ENCODE measurements at regions not wholly inside any gene's neighbourhood (a gene's known extent, or its start where the extent isn't known, plus 50 kb on each side); places are given as distances from the start of the nearest gene placed in this dataset.
"Not testable (repeated sequence)": the region's sequence is repeated elsewhere in the genome, so short reads cannot be mapped to it uniquely, and the experiment has no call there.

- no peak overlapping the region for H3K4me3 ChIP-seq (ENCODE audit: low read depth, low read length)
- TF ChIP-seq CTCF (IDR thresholded peaks at IDR 0.05; ENCODE audit: borderline replicate concordance, insufficient read depth, low read depth, low read length) = no peak
These were observed 103.3 kb upstream of the GALNT15 start for GRCh38 chr3:16071206-16071605.

- TF ChIP-seq CTCF (IDR thresholded peaks at IDR 0.05; ENCODE audit: borderline replicate concordance, insufficient read depth, low read depth, low read length) = no peak
- no peak overlapping the region for H3K4me3 ChIP-seq (ENCODE audit: low read depth, low read length)
These were observed 101.9 kb upstream of the GALNT15 start for GRCh38 chr3:16072420-16073110.

GRCh38 chr3:16073203-16073602, 101.3 kb upstream of the GALNT15 start:
- no peak overlapping the region for H3K4me3 ChIP-seq (ENCODE audit: low read depth, low read length)
- TF ChIP-seq CTCF (IDR thresholded peaks at IDR 0.05; ENCODE audit: borderline replicate concordance, insufficient read depth, low read depth, low read length) = no peak

- not testable (repeated sequence) for H3K4me3 ChIP-seq (ENCODE audit: low read depth, low read length)
These were observed 100.3 kb upstream of the GALNT15 start for GRCh38 chr3:16073990-16074671.

GRCh38 chr3:16075647-16076046, 98.8 kb upstream of the GALNT15 start:
- TF ChIP-seq CTCF (IDR thresholded peaks at IDR 0.05; ENCODE audit: borderline replicate concordance, insufficient read depth, low read depth, low read length) = no peak
- H3K4me3 ChIP-seq (ENCODE audit: low read depth, low read length) = no peak overlapping the region

GRCh38 chr3:16076564-16076963, 97.9 kb upstream of the GALNT15 start:
- H3K4me3 ChIP-seq (ENCODE audit: low read depth, low read length) = no peak overlapping the region
- TF ChIP-seq CTCF (IDR thresholded peaks at IDR 0.05; ENCODE audit: borderline replicate concordance, insufficient read depth, low read depth, low read length) = no peak

GRCh38 chr3:16077146-16077545, 97.3 kb upstream of the GALNT15 start:
- H3K4me3 ChIP-seq (ENCODE audit: low read depth, low read length) = not testable (repeated sequence)

GRCh38 chr3:16077681-16078080, 96.8 kb upstream of the GALNT15 start:
- H3K4me3 ChIP-seq (ENCODE audit: low read depth, low read length) = not testable (repeated sequence)

- no peak overlapping the region for H3K4me3 ChIP-seq (ENCODE audit: low read depth, low read length)
- TF ChIP-seq CTCF (IDR thresholded peaks at IDR 0.05; ENCODE audit: borderline replicate concordance, insufficient read depth, low read depth, low read length) = no peak
These were observed 95.0 kb upstream of the GALNT15 start for GRCh38 chr3:16079519-16079918.
